Chondrocyte (in vitro differentiated cells): ENCODE measurements at regions not wholly inside any gene's neighbourhood (a gene's known extent, or its start where the extent isn't known, plus 50 kb on each side); places are given as distances from the start of the nearest gene placed in this dataset.
"Not testable (repeated sequence)": the region's sequence is repeated elsewhere in the genome, so short reads cannot be mapped to it uniquely, and the experiment has no call there.

Experiments
- DNase-seq: peaks from one replicate; pipeline ENCODE4 v3.0.0; 2021; ENCODE audit warnings: mixed read lengths, low spot score
- H3K27ac Mint-ChIP-seq: one replicate; pipeline ENCODE4 v1.8.0; 2021; ENCODE audit warnings: mild to moderate bottlenecking, moderate library complexity, mixed read lengths; ENCODE audit not compliant: unreplicated experiment
- H3K27me3 Mint-ChIP-seq: 2 replicates; pipeline ENCODE4 v1.8.0; 2021; ENCODE audit warnings: low read depth, mixed read lengths
- H3K36me3 Mint-ChIP-seq: 2 replicates; pipeline ENCODE4 v1.8.0; 2021; ENCODE audit warnings: low read depth, mixed read lengths
- H3K4me1 Mint-ChIP-seq: 2 replicates; pipeline ENCODE4 v1.8.0; 2021; ENCODE audit warnings: low read depth, mild to moderate bottlenecking, mixed read lengths
- H3K4me3 Mint-ChIP-seq: one replicate; pipeline ENCODE4 v1.8.0; 2021; ENCODE audit warnings: mild to moderate bottlenecking, moderate library complexity, mixed read lengths; ENCODE audit not compliant: unreplicated experiment
- H3K9me3 Mint-ChIP-seq: 2 replicates; pipeline ENCODE4 v1.8.0; 2021; ENCODE audit warnings: low read depth, mixed read lengths
- CTCF ChIP-seq: fragments of 200-600 bp; sonication (generic); IDR thresholded peaks from 2 replicates; pipeline ENCODE4 v1.5.0; 2021; ENCODE audit warnings: antibody characterized with exemption, mild to moderate bottlenecking, moderate library complexity

GRCh38 chr6:10081075-10081474 lies 333.8 kb downstream of the TFAP2A start:
- Mint-ChIP-seq H3K36me3 (no peaks in the 10 kb centered on the region), H3K27ac (no peak overlapping the region), H3K4me3 (no peak overlapping the region), H3K9me3 (no peaks in the 10 kb centered on the region), H3K27me3 (no peaks in the 10 kb centered on the region), H3K4me1 (no peaks in the 10 kb centered on the region)
- no peak for DNase-seq
- no peak for TF ChIP-seq CTCF

- Mint-ChIP-seq H3K9me3 (no peaks in the 10 kb centered on the region), H3K36me3 (no peaks in the 10 kb centered on the region), H3K4me3 (no peak overlapping the region), H3K27ac (no peak overlapping the region), H3K27me3 (no peaks in the 10 kb centered on the region), H3K4me1 (no peaks in the 10 kb centered on the region)
- no peak for TF ChIP-seq CTCF
- no peak for DNase-seq
Observed at GRCh38 chr6:10080561-10080960, 334.3 kb downstream of the TFAP2A start.

GRCh38 chr6:10078581-10078980 lies 336.3 kb downstream of the TFAP2A start:
- Mint-ChIP-seq H3K4me1 (no peaks in the 10 kb centered on the region), H3K27me3 (no peaks in the 10 kb centered on the region), H3K4me3 (no peak overlapping the region), H3K9me3 (no peaks in the 10 kb centered on the region), H3K36me3 (peaks cover 1% of the 10 kb centered on the region), H3K27ac (no peak overlapping the region)
- no peak for TF ChIP-seq CTCF
- DNase-seq = no peak

GRCh38 chr6:10074726-10075125 lies 340.1 kb downstream of the TFAP2A start:
- H3K27ac Mint-ChIP-seq, H3K27me3 Mint-ChIP-seq, DNase-seq, H3K36me3 Mint-ChIP-seq, H3K4me1 Mint-ChIP-seq, H3K4me3 Mint-ChIP-seq, H3K9me3 Mint-ChIP-seq: not testable (repeated sequence)

GRCh38 chr6:10073341-10073740 lies 341.5 kb downstream of the TFAP2A start:
- H3K4me3 Mint-ChIP-seq = no peak overlapping the region
- no peaks in the 10 kb centered on the region for H3K4me1 Mint-ChIP-seq
- H3K9me3 Mint-ChIP-seq = no peaks in the 10 kb centered on the region
- H3K36me3 Mint-ChIP-seq = peaks cover 1% of the 10 kb centered on the region
- no peak for TF ChIP-seq CTCF
- H3K27me3 Mint-ChIP-seq = no peaks in the 10 kb centered on the region
- DNase-seq = no peak
- no peak overlapping the region for H3K27ac Mint-ChIP-seq

GRCh38 chr6:10071631-10072220 lies 343.1 kb downstream of the TFAP2A start:
- H3K36me3 Mint-ChIP-seq = peaks cover 1% of the 10 kb centered on the region
- H3K9me3 Mint-ChIP-seq = no peaks in the 10 kb centered on the region
- no peak overlapping the region for H3K4me3 Mint-ChIP-seq

More at GRCh38 chr6:10071631-10072220, 343.1 kb downstream of the TFAP2A start:
- Mint-ChIP-seq H3K27me3 (no peaks in the 10 kb centered on the region), H3K27ac (no peak overlapping the region), H3K4me1 (no peaks in the 10 kb centered on the region)
- DNase-seq = no peak
- TF ChIP-seq CTCF = no peak
